KG1 (cell line): ENCODE measurements at regions not wholly inside any gene's neighbourhood (a gene's known extent, or its start where the extent isn't known, plus 50 kb on each side); places are given as distances from the start of the nearest gene placed in this dataset.
A peak's percentile ranks its signal among the peaks of the same experiment; 100 is the strongest.

Experiments used
- DNase-seq: peaks from one replicate; lab custom pipeline; 2025; lab: John Stamatoyannopoulos, UW

DNA sequence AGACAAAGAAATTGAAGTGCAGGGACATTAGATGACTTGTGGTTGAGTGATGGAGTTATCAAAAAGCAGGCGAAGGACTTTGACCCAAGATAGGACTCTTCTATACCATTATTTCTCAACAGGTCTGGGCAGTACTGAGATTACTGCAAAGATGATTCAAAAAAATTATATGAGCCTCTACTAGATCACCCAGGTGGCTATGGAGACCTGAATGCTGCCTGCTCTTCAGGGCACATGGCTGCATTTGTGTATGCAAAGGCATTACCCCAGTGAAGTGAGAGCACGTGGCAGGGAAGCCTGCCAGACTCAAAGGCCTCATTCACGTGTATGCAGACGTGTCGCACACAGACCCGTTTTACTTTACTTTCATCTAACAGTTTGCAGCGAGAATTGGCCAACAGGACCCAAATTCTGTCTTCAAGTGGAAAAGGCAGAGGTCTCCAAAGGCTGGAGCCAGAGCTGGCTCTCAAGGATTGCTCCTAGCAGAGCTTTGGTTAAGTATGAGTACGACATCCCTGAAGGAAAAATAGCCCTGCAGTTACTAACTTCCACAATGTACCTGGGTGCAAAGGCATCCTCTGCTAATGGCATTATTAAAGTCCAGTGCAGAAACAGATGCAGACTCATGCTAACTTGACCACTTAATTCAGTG lies 113.8 kb upstream of the ARMC2 start:
- DNase-seq, result no peak

GRCh38 chr6:108735310-108736001 lies 112.8 kb upstream of the ARMC2 start:
- DNase-seq, result no peak

GRCh38 chr6:108736002-108736361 lies 112.2 kb upstream of the ARMC2 start:
- no peak for DNase-seq

GRCh38 chr6:108736832-108737231 lies 111.4 kb upstream of the ARMC2 start:
- DNase-seq, result no peak

- DNase-seq, result no peak
Measured at GRCh38 chr6:108737594-108738546, 110.4 kb upstream of the ARMC2 start.

DNA sequence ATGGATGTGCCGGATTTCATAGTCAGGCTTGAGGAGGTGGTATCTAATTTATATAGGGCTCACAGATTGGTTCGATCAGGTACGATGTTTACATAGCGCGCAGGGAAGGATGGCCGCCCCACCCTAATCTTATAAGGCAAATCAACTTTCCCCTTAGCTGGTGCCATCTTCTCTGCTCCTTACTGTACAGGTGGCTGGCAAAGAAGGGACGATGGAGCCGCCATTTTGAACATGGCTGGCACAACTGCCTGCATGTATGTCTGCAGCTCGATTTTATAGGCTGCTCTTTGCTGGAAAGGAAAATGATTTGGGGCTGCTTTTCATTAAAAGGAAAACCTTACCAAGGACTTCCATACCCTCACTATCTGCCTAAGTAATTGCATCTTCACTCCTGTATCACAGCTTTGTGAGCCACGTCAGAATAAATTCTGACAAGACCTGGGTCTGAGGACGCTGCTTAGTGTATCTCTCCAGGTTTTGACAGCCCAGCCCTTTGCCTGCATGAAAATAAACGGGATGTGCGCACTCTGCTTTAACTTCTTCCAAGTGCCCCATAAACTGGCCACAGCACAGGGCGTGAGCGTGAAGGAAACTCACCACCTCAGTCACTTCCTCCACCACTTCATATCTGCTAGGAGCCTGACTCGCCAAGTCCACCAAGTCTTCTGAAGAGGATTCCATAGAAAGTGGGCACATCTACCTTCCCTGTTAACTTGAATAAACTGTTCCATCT lies 109.4 kb upstream of the ARMC2 start:
- no peak for DNase-seq

GRCh38 chr6:108739496-108740330 lies 108.5 kb upstream of the ARMC2 start:
- DNase-seq, result no peak

GRCh38 chr6:108741331-108741989 lies 106.8 kb upstream of the ARMC2 start:
- DNase-seq, result no peak

DNA sequence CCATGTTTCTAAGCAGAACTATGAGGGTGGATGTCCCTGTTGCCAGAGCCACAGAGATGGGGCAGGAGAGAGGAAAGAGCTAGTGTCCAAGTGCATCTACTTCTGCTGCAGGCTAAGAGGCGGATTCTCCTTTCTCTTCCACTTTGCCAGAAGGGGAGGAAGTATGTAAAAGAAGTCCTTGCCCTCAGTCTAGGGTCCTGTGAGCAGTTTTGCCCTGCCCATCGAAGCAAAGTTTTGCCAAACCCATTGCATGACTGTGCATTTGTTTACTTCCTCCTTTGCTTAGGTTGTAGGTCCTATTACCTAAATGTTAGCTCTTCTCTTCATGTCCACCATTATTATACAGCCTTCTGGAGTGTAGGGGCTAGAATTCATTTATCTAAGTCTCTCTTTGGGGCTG lies 106.2 kb upstream of the ARMC2 start:
- peak; percentile 6 for DNase-seq

DNA sequence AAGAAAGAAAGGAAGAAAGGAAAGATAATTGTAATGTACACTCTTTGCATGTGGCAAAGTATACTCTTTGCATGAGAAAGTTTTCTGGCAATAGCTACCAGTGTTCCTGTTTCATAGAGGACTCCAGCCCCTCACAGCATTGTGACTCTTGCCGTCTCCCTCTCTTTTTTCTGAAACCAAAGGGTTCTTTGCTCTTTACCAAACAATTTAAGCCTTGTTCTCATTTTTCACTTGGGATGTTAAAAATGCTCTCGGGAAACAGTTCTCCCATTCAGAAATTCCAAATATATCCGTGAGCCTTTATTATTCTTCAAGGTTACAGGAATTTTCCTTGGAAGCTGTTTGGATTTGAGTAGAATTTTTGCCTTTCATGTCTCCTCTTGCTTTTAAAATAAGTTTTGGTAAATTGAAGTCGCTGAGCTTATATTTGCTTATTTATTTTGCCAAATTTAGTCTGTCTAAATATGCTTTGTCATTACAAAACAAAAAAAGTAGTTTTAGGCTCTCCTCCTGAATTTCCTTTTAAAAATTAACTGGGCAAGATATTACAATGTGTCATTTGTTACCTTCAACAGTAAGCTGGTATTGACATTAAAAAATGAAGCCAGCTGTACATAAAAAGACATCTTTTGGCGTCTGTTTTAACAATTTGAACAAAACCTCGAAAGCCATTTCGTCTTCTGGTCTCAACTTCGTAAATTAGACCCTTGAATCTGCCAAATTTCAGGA lies 103.8 kb upstream of the ARMC2 start:
- DNase-seq, result no peak

DNA sequence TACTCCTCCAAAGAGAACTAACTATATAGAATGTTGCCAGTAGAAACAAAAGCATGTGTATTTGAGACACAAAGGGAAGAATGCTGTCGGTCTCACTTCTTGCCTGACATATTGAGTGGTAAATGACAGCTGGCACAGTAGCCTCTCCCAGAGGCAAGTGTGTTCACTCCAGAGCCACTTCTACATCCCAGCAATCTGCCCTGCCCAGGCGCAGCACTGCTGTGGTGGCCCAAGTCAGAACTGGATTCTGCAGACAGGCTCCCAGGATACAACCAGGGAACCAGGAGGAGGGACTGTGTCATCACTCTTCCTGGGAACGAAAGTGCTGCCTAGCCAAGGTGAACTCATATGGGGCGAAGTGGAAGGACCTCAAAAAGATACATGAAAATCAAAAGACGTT lies 103.2 kb upstream of the ARMC2 start:
- DNase-seq, result no peak

DNA sequence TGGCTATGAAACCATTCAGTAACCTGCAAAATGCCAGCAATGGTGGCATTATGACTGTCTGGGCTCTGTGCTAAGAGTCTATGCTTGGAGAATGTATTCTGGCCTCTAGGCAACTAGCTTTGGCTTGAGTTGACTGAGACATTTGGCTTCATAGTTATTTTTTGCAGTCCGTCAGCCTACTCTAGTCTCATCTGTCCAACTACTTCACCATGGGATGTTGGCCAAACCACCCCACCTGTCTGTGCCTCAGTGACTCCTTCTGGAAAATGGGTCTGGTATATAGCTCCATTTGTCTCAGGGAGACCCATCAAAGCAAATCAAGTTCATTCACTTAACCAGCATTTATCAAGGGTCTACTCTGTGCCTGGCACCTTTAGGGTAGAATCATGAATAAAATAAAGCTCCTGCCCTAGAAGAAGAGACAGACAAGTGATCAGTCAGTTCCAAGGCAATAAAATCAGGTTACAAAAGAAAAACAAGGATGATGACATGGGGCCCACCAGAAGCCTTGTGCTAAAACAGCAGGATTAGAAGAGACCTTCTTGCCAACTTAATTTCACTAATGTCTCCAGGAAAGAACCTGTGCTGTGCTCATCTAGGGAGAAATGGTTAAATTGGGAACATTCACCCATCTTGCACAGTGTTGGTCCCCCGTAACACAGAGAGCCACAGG lies 102.4 kb upstream of the ARMC2 start:
- DNase-seq, result no peak

DNA sequence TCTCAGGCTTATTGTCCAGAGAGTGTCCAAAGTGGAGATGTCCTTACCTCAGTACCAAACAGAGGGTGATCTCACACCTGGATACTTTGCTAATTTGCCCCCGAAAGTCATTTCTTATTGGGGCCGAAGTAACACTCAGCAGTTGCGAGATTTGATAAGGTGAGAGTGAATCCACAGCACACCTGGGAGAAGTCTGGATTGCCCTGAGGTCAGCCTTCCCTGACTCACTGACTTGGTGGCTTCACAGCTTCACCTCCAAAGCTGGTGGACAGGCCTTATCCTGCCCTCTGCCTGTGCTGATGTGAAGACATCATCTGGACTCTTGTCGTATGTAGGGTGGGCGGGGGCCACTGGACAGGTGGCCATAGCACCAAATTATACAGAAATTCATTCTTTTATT lies 101.9 kb upstream of the ARMC2 start:
- no peak for DNase-seq

DNA sequence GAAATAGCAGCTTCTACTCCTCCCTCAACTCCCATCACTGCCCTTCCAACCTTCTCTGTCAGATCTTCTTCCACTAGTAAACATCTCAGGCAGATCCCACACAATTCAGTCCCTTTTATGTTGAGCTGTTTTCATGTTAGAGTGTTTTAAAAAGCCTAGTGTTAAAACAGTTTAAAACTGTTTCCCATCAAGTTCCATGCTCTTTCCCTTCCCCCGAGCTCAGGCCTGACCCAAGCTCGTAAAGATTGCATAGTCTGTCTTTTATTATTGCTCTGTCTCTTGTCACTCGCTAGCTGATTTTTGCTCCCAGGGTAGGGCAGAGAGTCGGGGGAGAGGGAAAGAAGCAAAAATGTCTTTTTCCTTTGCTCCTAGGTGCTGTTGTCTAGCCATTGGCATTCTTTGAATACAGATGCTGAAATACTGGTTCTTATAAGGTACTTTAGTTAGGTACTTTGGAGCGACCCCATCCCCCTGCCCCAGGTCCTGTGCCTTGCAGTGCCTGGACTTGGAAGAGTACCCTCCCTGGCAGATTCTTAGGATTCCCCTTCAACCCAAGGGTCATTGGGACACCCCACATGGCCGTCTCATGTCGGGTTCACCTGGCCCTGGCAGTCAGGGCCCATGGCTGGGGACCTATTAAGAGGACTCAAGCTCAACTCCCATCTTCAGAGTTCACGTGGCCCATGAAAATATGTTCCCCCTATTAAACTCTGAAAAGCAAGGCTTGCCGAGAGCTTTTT lies 101.2 kb upstream of the ARMC2 start:
- DNase-seq, result no peak

DNA sequence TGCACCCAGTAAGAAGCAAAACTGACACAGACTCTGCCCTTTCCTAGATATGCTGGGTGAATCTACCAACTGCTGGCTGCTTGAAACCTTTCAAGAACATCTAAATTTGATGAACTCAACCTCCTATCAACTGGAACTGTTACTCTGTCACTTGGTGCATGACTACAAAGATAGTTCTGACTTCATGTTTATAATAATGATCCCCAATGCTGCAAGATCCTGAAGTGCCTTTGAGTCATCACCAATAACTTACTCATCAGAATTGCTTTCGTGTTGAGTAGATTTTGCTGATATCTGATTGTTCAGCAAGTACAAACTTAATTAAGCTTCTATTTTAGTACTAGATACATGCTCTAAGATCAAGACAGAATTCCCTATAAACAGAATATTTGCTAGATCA lies 100.2 kb upstream of the ARMC2 start:
- no peak for DNase-seq

DNA sequence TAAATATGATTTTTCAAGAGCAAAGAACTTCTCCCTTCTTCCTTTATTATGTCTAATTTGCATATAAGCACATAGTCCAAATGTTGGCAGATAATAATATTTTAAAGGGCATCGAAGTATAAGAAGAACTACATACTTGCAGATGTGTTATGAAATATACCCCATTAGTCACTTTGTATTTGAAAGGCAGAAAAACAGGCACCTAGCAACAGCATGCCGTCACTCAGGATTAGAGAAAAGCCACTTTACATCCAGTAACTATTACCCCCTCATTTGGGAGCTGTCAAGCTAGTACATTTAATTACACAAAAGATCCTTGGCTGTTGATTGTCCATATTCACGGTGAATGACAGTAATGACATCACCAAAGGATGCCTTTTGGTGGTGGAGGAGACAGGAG lies 99.3 kb upstream of the ARMC2 start:
- DNase-seq, result no peak

DNA sequence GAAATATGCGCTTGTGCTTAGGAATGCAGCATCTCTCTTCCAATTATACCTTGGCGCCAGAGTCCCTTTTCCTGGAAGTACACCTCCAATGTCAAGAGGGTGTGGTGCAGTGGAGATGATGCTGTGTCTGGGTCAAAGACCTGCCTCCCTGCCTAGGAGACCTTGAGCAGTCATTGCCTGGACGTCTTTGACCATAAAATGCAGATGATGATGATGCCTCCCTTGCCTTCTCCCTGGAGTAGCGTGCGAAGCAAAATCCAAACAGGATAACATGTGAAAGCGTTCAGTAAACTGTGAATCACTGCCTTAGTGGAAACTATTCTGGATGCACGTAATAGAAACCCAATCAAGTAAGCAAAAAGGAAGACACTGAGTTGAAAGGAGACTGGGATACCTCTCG lies 97.4 kb upstream of the ARMC2 start:
- no peak for DNase-seq

DNA sequence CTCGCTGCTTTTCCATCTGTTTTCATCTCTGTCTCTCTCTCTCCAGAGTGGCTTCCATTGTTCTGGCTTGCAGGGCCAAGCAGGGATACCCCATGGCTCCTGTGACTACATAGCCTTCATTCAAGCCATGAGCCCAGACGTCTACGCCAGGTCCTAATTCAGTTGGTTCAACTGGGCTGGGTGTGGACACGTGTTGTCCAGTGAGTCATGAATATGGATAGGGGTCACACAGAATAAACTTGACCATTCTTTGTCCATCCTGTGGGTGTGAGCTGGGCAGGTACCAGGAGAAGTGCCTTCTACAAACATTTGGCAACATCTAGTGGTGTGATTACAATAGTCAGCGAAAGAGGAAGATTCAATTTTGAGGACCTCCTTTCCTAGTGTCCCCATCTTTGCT lies 96.9 kb upstream of the ARMC2 start:
- DNase-seq, result no peak
